AML-193 (cell line): ENCODE measurements at regions not wholly inside any gene's neighbourhood (a gene's known extent, or its start where the extent isn't known, plus 50 kb on each side); places are given as distances from the start of the nearest gene placed in this dataset.
A peak's percentile ranks its signal among the peaks of the same experiment; 100 is the strongest.
"Not testable (repeated sequence)": the region's sequence is repeated elsewhere in the genome, so short reads cannot be mapped to it uniquely, and the experiment has no call there.

Experiments
- DNase-seq, 2 experiments: peaks; one replicate each; lab custom pipeline; 2025; lab: John Stamatoyannopoulos, UW

GRCh38 chr3:193803288-193803687, 210.3 kb downstream of the OPA1 start:
- no peak for DNase-seq

DNA sequence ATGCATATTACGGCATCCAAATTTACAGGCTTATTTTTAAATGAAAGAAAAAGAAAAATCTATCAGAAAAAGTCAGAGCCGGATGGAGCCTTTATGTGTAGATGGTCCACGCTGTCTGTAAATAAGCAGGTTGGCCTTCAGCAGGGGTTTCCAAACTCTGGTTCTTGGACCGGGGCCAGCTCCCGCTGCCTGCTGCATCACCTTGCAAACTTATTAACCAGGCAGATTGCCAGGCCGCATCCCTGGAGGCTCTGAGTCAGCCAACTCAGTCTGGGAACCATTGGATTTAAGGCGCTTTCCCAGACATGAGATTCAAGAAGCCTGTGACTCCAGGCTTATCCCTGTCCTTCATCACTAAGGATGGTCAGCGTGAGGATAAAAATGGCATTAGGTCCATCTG, 212.4 kb downstream of the OPA1 start:
- DNase-seq, result no peak

- no peak for DNase-seq
These were observed 215.3 kb downstream of the OPA1 start for GRCh38 chr3:193808317-193808716.

- no peak for DNase-seq
These were observed 216.1 kb downstream of the OPA1 start for GRCh38 chr3:193809106-193809505.

GRCh38 chr3:193812078-193812725, 219.2 kb downstream of the OPA1 start:
- no peak for DNase-seq

- DNase-seq, result no peak
These were observed 219.9 kb downstream of the OPA1 start for GRCh38 chr3:193812791-193813500.

DNA sequence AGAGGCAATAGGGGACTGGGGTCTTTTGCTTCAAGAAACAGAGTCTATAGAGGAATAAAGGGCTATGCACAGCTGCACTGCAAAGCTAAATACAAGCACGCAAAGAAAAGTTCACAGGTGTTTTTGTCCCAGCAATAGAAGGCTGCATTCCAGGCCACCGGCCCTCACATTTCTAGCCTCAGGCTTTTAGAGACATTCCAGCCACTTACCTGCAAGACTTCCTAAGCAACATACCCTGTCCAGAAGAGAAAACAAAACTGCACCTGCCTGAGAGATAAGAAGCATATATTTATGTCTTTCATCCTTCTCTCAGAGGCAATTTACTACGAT, 220.5 kb downstream of the OPA1 start:
- DNase-seq, result no peak

GRCh38 chr3:193814166-193814892, 221.3 kb downstream of the OPA1 start:
- no peak for DNase-seq

DNA sequence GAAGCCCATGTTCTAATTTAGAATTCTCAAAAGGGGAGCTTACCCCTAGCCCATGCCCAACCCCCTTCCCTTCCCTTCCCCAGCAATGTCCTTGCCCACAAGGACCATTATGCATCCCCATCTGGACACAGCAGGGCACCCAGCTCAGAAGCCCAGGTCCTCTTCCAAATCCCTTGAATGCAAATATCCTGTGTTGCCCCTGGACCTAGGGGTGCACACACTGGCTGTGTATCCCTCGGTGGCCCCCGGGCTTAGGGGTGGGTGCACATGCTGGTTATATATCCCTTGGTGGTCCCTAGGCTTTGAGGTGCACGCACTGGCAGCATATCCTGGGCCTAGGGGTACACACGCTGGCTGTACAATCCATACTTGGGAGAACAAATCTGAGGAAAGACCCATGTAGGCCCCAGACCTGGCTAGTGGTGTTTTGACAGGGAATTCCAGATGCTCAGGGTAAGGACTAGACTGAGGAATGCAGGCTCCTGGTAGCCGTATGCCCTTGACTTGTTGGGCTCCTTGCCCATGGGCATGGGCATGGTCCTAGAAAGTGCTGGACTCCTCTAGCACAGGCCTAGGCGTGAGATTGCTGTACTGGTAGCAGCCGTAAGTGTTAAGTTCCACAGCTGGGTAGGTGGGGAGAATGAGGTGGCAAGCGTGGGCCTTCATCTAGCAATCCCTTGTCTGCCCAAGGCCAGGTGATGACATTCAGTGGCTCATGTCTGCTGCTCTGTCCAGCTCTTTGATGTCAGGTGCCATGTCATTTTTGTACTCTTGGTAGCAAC, 222.4 kb downstream of the OPA1 start:
- DNase-seq, result no peak

DNA sequence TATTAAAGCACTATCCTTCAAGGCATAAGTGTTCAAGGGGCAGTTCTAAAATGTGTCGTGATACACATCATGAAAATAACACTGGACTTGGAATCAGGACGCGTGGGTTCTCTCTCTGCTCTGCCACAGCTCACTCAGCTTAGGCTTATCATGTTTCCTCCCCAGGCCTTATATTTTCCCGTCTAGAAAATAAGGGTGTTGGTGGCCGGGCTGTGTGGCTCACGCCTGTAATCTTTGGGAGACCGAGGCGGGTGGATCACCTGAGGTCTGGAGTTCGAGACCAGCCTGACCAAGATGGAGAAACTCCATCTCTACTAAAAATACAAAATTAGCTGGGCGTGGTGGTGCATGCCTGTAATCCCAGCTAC, 223.0 kb downstream of the OPA1 start:
- no peak for DNase-seq

DNA sequence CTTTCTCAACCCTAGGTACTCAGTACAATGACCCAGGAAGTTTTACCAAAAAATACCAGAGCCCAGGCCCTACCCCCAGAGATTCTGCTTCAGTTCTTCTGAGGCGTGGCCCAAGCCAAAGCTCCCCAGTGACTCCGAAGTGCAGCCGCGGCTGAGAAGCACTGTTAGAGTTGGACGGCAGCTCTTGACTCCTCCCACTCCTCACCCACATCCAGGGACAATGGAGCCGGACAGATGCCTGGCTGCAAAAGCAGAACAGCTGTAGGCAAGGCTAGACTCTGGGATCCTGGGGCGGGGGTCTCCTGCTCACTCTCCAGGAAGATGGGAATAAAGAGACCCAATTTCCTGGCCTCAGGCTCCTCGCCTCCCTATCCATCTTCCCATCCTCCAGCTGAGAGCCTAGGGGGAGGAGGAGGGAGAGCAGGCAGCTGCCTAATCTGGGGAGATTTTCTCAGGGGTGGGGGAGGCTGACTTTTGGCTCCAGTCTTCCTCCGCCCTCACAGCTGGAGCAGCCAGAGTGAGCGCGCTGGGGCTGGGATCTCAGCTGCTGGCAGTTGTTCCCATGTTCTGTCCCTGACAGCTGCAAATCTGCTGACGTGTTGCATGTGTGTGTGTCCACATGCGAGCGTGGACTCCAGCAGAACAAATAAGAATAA, 223.8 kb downstream of the OPA1 start:
- no peak for DNase-seq

DNA sequence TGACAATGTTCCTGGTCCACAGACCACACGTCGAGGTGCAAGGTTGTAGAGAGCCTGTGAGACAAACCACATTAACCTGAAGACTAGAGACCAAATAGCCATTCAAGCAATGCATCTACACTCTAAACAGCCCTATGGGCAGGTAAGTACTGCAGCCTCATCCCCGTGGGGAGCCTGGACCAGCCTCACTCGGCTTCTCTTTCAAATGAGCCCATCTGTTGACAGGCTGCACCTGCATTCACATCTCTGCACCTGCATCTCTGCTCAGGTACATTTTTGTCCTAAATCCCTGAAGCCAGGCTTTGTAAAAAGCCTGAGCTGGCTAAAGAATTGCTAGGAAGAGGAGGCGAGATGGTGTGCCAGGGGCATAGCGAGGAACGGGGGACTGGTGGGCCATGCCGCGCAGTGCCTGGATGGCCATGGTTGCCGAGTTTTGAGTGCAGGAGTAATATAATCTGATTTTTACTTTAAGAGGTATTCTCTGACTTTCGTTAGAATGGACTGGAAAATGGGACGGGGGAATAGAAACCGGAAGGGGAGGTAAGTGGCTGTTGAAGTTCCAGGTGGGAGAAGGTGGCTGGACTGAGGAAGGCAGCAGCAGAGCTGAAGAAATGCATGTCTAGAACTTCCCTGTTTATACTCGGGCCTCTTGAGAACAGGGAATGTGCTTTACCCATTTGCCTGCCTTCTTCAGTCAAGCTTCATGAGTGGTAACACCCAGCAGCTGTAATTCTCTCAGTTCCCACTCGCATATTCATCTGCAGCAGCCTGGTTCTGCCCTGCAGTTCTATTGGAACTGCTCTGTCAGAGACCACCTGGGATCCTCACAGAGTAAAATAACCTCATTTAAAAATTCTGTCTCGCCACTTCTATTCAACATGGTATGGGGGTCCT, 226.4 kb downstream of the OPA1 start:
- DNase-seq, result no peak

GRCh38 chr3:193821151-193821668, 228.2 kb downstream of the OPA1 start:
- peak; percentile 14 to 35 for DNase-seq

DNA sequence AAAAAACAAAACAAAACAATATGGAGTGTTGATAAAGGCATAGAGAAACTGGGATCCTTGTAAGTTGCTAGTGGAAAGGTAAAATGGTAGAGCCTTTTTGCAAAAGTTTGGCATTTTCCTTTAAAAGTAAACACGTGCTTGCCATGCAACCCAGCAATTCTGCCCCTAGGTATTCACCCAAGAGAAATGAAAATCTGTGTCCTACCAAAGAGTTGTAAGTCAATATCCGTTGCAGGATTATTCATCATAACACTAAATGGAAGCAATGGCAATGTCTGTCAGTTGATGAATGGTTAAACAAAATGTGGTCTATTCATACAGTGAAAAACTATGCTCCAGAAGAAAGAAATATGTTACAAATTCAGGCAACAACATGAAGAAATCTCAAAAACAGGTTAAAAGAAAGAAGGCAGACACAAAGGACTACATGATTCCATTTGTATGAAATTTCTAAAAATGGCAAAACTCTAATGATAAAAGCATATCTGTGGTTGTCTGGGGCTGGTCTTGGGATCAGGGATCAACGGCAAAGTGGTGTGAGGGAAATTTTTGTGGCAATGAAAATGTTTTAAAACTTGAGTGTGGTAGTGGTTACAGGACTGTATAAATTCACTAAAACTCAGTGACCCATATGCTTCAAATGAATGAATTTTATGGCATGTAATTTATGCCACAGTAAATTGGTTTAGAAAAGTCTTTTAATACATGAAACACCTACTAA, 229.6 kb downstream of the OPA1 start:
- no peak for DNase-seq

DNA sequence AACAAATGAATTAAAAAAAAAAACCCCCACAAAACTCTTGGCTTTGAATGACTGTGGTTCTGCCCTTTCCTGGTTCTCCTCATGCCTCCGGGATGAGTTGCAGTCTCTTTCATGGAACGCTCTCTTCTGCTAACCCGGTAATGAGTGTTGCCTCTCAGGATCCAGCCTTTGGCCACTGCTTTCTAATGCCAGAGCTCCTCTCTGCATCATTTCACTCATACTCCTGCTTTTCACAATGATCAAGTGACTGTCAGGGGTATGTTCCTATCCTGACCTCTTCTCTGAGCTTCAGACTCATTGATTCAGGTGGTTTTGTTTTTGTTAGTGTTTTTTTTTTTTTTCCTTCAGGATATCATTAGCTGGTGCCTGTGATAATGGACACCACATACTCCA, 230.2 kb downstream of the OPA1 start:
- DNase-seq, result not testable (repeated sequence)

DNA sequence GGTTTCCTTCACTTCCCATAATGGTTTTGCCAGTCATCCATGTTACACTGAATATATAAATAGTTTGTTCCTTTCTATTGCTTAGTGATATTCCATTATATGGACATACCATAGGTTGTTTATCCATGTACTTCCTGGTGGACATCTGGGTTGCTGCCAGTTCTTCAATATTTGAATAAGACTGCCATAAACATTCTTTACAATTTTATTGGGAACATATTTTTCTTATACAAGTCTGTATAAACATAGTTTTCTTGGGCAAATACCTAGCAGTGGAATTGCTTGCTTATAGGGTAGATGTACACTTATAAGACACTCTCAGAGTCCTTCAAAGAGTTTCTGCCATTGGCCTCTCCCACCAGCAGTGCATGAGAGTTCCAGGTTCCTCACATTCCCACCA, 231.4 kb downstream of the OPA1 start:
- no peak for DNase-seq

- no peak for DNase-seq
These were observed 232.6 kb downstream of the OPA1 start for GRCh38 chr3:193825617-193826016.

- DNase-seq, result no peak
These were observed 233.3 kb downstream of the OPA1 start for GRCh38 chr3:193826159-193826795.

DNA sequence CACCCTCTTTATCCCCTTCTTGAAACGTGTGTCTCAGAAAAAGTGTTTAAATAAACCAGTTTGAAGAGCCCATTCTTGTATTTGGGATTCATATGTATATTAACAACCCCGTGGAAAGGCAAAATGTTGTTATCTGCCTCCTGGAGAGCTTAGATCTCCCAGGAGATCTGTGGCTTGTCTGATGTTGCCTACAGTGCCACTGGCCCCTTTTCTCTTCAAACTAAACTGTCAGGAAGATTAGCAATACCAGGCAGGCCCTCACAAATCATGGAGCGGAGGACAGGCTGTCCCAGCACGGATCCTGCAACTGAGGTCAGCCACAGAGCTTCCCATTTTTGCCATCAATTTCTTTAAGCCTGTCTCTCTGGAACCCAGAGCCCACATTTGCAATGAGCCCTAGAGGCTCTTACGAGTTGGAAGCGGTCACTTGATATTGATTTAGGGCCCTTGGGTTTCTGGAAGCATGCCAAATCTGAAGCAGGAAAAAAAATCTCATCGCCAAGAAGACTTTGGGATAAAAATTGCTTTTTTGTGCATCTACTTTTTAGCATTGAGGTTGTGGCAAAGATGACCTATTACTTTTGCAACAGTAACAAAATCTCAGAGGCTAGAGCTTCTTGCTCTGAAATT, 234.1 kb downstream of the OPA1 start:
- no peak for DNase-seq
